HG03066 (cell line): ENCODE measurements at regions not wholly inside any gene's neighbourhood (a gene's known extent, or its start where the extent isn't known, plus 50 kb on each side); places are given as distances from the start of the nearest gene placed in this dataset.

Source experiments
- ATAC-seq: cut with Tn5 transposase; IDR thresholded peaks from one replicate; pipeline ENCODE4 v1.9.1; 2021; ENCODE audit warnings: low read depth; ENCODE audit not compliant: unreplicated experiment

- no peak for ATAC-seq
Measured at GRCh38 chr5:103840600-103840999, 278.0 kb upstream of the NUDT12 start.

- ATAC-seq = no peak
Measured at GRCh38 chr5:103834216-103834615, 271.6 kb upstream of the NUDT12 start.

GRCh38 chr5:103829585-103829984 is 267.0 kb upstream of the NUDT12 start:
- ATAC-seq = no peak

GRCh38 chr5:103827976-103828375 is 265.4 kb upstream of the NUDT12 start:
- ATAC-seq = no peak

GRCh38 chr5:103821361-103821760 is 258.8 kb upstream of the NUDT12 start:
- ATAC-seq = no peak

- peak; percentile 75 for ATAC-seq
Measured at GRCh38 chr5:103808464-103809106, 246.0 kb upstream of the NUDT12 start.

- no peak for ATAC-seq
Measured at GRCh38 chr5:103804711-103805110, 242.1 kb upstream of the NUDT12 start.

- no peak for ATAC-seq
Measured at GRCh38 chr5:103801681-103802080, 239.1 kb upstream of the NUDT12 start.

GRCh38 chr5:103800741-103801495 is 238.3 kb upstream of the NUDT12 start:
- ATAC-seq = no peak

- ATAC-seq = no peak
Measured at GRCh38 chr5:103793595-103794182, 231.1 kb upstream of the NUDT12 start.

GRCh38 chr5:103785569-103785968 is 223.0 kb upstream of the NUDT12 start:
- no peak for ATAC-seq

- no peak for ATAC-seq
Measured at GRCh38 chr5:103783669-103784068, 221.1 kb upstream of the NUDT12 start.

- no peak for ATAC-seq
Measured at GRCh38 chr5:103780794-103781193, 218.2 kb upstream of the NUDT12 start.

- no peak for ATAC-seq
Measured at GRCh38 chr5:103774721-103775120, 212.1 kb upstream of the NUDT12 start.

- ATAC-seq = no peak
Measured at GRCh38 chr5:103772248-103772647, 209.7 kb upstream of the NUDT12 start.

GRCh38 chr5:103764403-103764802 is 201.8 kb upstream of the NUDT12 start:
- ATAC-seq = no peak

- ATAC-seq = no peak
Measured at GRCh38 chr5:103758996-103759395, 196.4 kb upstream of the NUDT12 start.

GRCh38 chr5:103755974-103756373 is 193.4 kb upstream of the NUDT12 start:
- no peak for ATAC-seq

- no peak for ATAC-seq
Measured at GRCh38 chr5:103745353-103746065, 182.9 kb upstream of the NUDT12 start.

- no peak for ATAC-seq
Measured at GRCh38 chr5:103744159-103744558, 181.6 kb upstream of the NUDT12 start.

GRCh38 chr5:103743421-103743820 is 180.8 kb upstream of the NUDT12 start:
- no peak for ATAC-seq
